Upper lobe of left lung (tissue), 4 donors: ENCODE measurements at regions not wholly inside any gene's neighbourhood (a gene's known extent, or its start where the extent isn't known, plus 50 kb on each side); places are given as distances from the start of the nearest gene placed in this dataset.

Source experiments
- POLR2A ChIP-seq, 4 donors: fragments of 450-650 bp; IDR thresholded peaks; one replicate each; pipeline ENCODE4 v1.5.1; 2016 to 2017; ENCODE audit warnings: antibody characterized with exemption in 4 of 4, mild to moderate bottlenecking in 2 of 4
- TF ChIP-seq, protein P1 (sequence below), 6 experiments: fragments of 450-650 bp in 4 of 6; fragments of 200-600 bp in 2 of 6; sonication (generic) in 2 of 6; IDR thresholded peaks; one replicate each; pipeline ENCODE4 v1.5.1; 2016 to 2019; ENCODE audit warnings: antibody characterized with exemption in 6 of 6

DNA sequence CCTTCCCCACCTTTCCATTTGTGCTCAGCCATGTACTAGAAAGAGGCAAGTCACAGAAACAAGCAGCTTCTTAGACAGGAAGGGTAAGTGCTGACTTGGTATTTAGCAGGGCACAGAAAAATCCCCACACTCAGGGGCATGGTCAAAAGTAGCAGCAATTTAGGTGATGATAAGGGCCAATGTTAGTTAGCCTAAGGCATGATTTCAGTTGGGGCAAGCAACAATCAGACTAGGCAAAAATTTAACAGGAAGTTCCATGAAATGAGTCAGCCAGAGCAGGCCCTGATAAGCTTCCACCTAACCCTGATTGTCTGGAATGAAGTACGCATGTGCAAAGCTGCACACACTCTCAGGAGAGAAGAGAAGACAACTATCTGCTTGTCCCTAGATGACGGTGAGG is 423.4 kb upstream of the UBE2E2 start:
- TF ChIP-seq, protein P1, sequence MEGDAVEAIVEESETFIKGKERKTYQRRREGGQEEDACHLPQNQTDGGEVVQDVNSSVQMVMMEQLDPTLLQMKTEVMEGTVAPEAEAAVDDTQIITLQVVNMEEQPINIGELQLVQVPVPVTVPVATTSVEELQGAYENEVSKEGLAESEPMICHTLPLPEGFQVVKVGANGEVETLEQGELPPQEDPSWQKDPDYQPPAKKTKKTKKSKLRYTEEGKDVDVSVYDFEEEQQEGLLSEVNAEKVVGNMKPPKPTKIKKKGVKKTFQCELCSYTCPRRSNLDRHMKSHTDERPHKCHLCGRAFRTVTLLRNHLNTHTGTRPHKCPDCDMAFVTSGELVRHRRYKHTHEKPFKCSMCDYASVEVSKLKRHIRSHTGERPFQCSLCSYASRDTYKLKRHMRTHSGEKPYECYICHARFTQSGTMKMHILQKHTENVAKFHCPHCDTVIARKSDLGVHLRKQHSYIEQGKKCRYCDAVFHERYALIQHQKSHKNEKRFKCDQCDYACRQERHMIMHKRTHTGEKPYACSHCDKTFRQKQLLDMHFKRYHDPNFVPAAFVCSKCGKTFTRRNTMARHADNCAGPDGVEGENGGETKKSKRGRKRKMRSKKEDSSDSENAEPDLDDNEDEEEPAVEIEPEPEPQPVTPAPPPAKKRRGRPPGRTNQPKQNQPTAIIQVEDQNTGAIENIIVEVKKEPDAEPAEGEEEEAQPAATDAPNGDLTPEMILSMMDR (IDR thresholded peaks at IDR 0.05), result no peak
- no peak for TF ChIP-seq POLR2A (IDR thresholded peaks at IDR 0.05)
